BE2C (cell line): ENCODE measurements at regions not wholly inside any gene's neighbourhood (a gene's known extent, or its start where the extent isn't known, plus 50 kb on each side); places are given as distances from the start of the nearest gene placed in this dataset.
"Not testable (repeated sequence)": the region's sequence is repeated elsewhere in the genome, so short reads cannot be mapped to it uniquely, and the experiment has no call there.

Source experiments
- DNase-seq: peaks from one replicate; pipeline ENCODE4 v3.0.0-alpha.2; 2020
- H3K27me3 ChIP-seq: fragments of 250-450 bp; sonication (Bioruptor Pico); 2 replicates; pipeline ENCODE4 v1.5.1; 2020; ENCODE audit warnings: mild to moderate bottlenecking
- H3K36me3 ChIP-seq: fragments of 250-450 bp; sonication (Bioruptor Pico); 2 replicates; pipeline ENCODE4 v1.5.1; 2020; ENCODE audit warnings: mild to moderate bottlenecking
- H3K4me1 ChIP-seq: fragments of 250-450 bp; sonication (Bioruptor Pico); 2 replicates; pipeline ENCODE4 v1.5.1; 2020
- H3K4me3 ChIP-seq: 2 replicates; pipeline ENCODE4 v1.5.1; 2011; ENCODE audit warnings: low read depth, low read length
- H3K9me3 ChIP-seq: fragments of 250-450 bp; sonication (Bioruptor Pico); 2 replicates; pipeline ENCODE4 v1.5.1; 2020
- CTCF ChIP-seq: IDR thresholded peaks from 2 replicates; pipeline ENCODE4 v1.5.1; 2012; ENCODE audit warnings: mild to moderate bottlenecking, low read depth, low read length

DNA sequence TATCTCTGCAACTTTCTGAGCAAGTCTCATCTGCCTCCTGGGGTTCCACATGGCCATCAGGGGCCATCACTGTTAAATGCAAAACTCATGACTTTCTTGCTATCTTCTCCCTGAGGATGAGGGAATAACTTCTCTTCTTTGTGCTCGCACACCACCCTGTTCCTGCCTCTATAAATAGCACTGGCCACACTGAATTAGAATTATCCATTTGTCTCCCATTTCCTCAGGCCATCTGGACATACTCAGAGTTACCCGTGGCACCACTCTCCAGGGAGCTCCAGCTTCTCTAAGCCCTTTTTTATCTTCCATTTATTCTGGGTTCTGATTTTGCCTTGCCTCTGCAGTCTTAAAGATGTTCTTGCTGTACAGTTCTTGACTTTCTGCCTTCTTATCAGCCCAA, 72.8 kb upstream of the ECI2 start:
- Histone ChIP-seq H3K27me3 (no peaks in the 10 kb centered on the region), H3K4me1 (no peaks in the 10 kb centered on the region), H3K9me3 (no peaks in the 10 kb centered on the region), H3K36me3 (no peaks in the 10 kb centered on the region), H3K4me3 (no peak overlapping the region)
- no peak for DNase-seq
- TF ChIP-seq CTCF, result no peak

- not testable (repeated sequence) for H3K9me3 ChIP-seq, DNase-seq, H3K27me3 ChIP-seq, H3K36me3 ChIP-seq, H3K4me1 ChIP-seq, H3K4me3 ChIP-seq
Measured at GRCh38 chr6:4203642-4204417, 68.5 kb upstream of the ECI2 start.

GRCh38 chr6:4192627-4193026, 57.3 kb upstream of the ECI2 start:
- no peak overlapping the region for H3K4me3 ChIP-seq
- no peak for DNase-seq
- no peaks in the 10 kb centered on the region for H3K4me1 ChIP-seq
- TF ChIP-seq CTCF, result no peak
- H3K36me3 ChIP-seq, result no peaks in the 10 kb centered on the region
- no peaks in the 10 kb centered on the region for H3K27me3 ChIP-seq
- H3K9me3 ChIP-seq, result no peaks in the 10 kb centered on the region

GRCh38 chr6:4192173-4192572, 56.8 kb upstream of the ECI2 start:
- no peaks in the 10 kb centered on the region for H3K36me3 ChIP-seq
- H3K4me1 ChIP-seq, result no peaks in the 10 kb centered on the region
- no peaks in the 10 kb centered on the region for H3K27me3 ChIP-seq
- no peak for TF ChIP-seq CTCF
- H3K9me3 ChIP-seq, result no peaks in the 10 kb centered on the region
- DNase-seq, result no peak
- no peak overlapping the region for H3K4me3 ChIP-seq

GRCh38 chr6:4191271-4191721, 55.9 kb upstream of the ECI2 start:
- no peak for DNase-seq
- Histone ChIP-seq H3K9me3 (no peaks in the 10 kb centered on the region), H3K27me3 (no peaks in the 10 kb centered on the region), H3K36me3 (no peaks in the 10 kb centered on the region), H3K4me1 (no peaks in the 10 kb centered on the region), H3K4me3 (no peak overlapping the region)
- TF ChIP-seq CTCF, result no peak

DNA sequence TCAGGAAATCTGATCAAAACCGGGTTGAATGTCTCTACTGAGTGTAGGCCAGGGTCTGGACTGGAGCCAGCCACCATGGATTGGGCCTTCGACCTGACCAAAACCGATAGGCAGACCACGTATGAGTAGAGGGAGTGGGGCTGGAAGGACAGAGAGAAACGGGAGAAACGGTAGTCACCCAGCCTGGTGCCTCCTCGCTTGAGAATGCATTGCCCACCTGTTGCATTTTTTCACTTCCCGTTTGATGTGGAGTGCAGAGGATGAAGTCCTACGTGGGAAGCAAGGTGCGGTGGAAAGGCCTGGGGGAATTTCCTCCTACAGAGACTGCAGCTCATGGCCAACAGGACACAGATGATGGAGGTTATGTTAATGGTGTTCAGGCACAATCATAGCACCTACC, 53.9 kb upstream of the ECI2 start:
- Histone ChIP-seq H3K27me3 (no peaks in the 10 kb centered on the region), H3K9me3 (no peaks in the 10 kb centered on the region), H3K4me3 (no peak overlapping the region), H3K4me1 (no peaks in the 10 kb centered on the region), H3K36me3 (no peaks in the 10 kb centered on the region)
- no peak for DNase-seq
- TF ChIP-seq CTCF, result no peak
